DMS114 treated with DMSO at 0.1 percent for 48 hours (cell line): ENCODE measurements at regions not wholly inside any gene's neighbourhood (a gene's known extent, or its start where the extent isn't known, plus 50 kb on each side); places are given as distances from the start of the nearest gene placed in this dataset.
"Not testable (repeated sequence)": the region's sequence is repeated elsewhere in the genome, so short reads cannot be mapped to it uniquely, and the experiment has no call there.

ENCODE experiments used
- DNase-seq: peaks from one replicate; lab custom pipeline; 2025; ENCODE audit not compliant: unreplicated experiment; lab: John Stamatoyannopoulos, UW

GRCh38 chr12:82300611-82301010, 57.6 kb downstream of the CCDC59 start:
- DNase-seq: no peak

- no peak for DNase-seq
These were observed 58.7 kb downstream of the CCDC59 start for GRCh38 chr12:82299319-82300025.

- DNase-seq: no peak
These were observed 67.8 kb downstream of the CCDC59 start for GRCh38 chr12:82290415-82290814.

- DNase-seq: not testable (repeated sequence)
These were observed 76.9 kb downstream of the CCDC59 start for GRCh38 chr12:82281335-82281734.

- no peak for DNase-seq
These were observed 78.6 kb downstream of the CCDC59 start for GRCh38 chr12:82279536-82280058.

- DNase-seq: no peak
These were observed 80.6 kb downstream of the CCDC59 start for GRCh38 chr12:82277582-82277981.

GRCh38 chr12:82242729-82243128, 115.5 kb downstream of the CCDC59 start:
- DNase-seq: no peak

- DNase-seq: no peak
These were observed 132.3 kb downstream of the CCDC59 start for GRCh38 chr12:82225871-82226270.

- DNase-seq: no peak
These were observed 134.8 kb downstream of the CCDC59 start for GRCh38 chr12:82223426-82223825.

- DNase-seq: no peak
These were observed 141.7 kb downstream of the CCDC59 start for GRCh38 chr12:82216475-82216874.

- no peak for DNase-seq
These were observed 144.4 kb downstream of the CCDC59 start for GRCh38 chr12:82213761-82214160.

GRCh38 chr12:82210882-82211281, 147.3 kb downstream of the CCDC59 start:
- DNase-seq: no peak

GRCh38 chr12:82209533-82209932, 148.7 kb downstream of the CCDC59 start:
- no peak for DNase-seq

- no peak for DNase-seq
These were observed 150.6 kb downstream of the CCDC59 start for GRCh38 chr12:82207556-82207955.

GRCh38 chr12:82203086-82203485, 155.1 kb downstream of the CCDC59 start:
- no peak for DNase-seq

- DNase-seq: no peak
These were observed 170.6 kb downstream of the CCDC59 start for GRCh38 chr12:82187595-82187994.

GRCh38 chr12:82187011-82187410, 171.2 kb downstream of the CCDC59 start:
- no peak for DNase-seq

- no peak for DNase-seq
These were observed 171.9 kb downstream of the CCDC59 start for GRCh38 chr12:82186282-82186681.

- DNase-seq: no peak
These were observed 173.3 kb downstream of the CCDC59 start for GRCh38 chr12:82184844-82185243.

GRCh38 chr12:82182601-82183190, 175.5 kb downstream of the CCDC59 start:
- DNase-seq: no peak

- DNase-seq: no peak
These were observed 181.3 kb downstream of the CCDC59 start for GRCh38 chr12:82176761-82177490.

GRCh38 chr12:82176026-82176425, 182.2 kb downstream of the CCDC59 start:
- no peak for DNase-seq
